ENCODE measurements at regions not wholly inside any gene's neighbourhood (a gene's known extent, or its start where the extent isn't known, plus 50 kb on each side); places are given as distances from the start of the nearest gene placed in this dataset.

GRCh38 chr5:13581914-13582313 is 362.6 kb downstream of the DNAH5 start:
- TF ChIP-seq CTCF (IDR thresholded peaks at IDR 0.05): no peak
- no peak for TF ChIP-seq STAT6 (CRISPR knock-in tag; conservative IDR thresholded peaks at IDR 0.05; ENCODE audit: low read depth)
- no peak for TF ChIP-seq EMX1 (CRISPR knock-in tag; IDR thresholded peaks at IDR 0.05)
- no peak for TF ChIP-seq ESRRA (CRISPR knock-in tag; IDR thresholded peaks at IDR 0.05; ENCODE audit: borderline replicate concordance)
- TF ChIP-seq CBFB (CRISPR knock-in tag; IDR thresholded peaks at IDR 0.05; ENCODE audit: low read depth): no peak
- TF ChIP-seq MAX (CRISPR knock-in tag; IDR thresholded peaks at IDR 0.05): no peak
- no peak for TF ChIP-seq ZNF232 (CRISPR knock-in tag; IDR thresholded peaks at IDR 0.05)
- TF ChIP-seq JUN (CRISPR knock-in tag; IDR thresholded peaks at IDR 0.05): no peak
- TF ChIP-seq IRF1 (CRISPR knock-in tag; IDR thresholded peaks at IDR 0.05): no peak
- no peak for TF ChIP-seq ATF3 (CRISPR knock-in tag; conservative IDR thresholded peaks at IDR 0.05)
- no peak for TF ChIP-seq FOXP4 (CRISPR knock-in tag; IDR thresholded peaks at IDR 0.05)

Measured in WTC11 (cell line).